ENCODE measurements at regions not wholly inside any gene's neighbourhood (a gene's known extent, or its start where the extent isn't known, plus 50 kb on each side); places are given as distances from the start of the nearest gene placed in this dataset.
A peak's percentile ranks its signal among the peaks of the same experiment; 100 is the strongest.

DNA sequence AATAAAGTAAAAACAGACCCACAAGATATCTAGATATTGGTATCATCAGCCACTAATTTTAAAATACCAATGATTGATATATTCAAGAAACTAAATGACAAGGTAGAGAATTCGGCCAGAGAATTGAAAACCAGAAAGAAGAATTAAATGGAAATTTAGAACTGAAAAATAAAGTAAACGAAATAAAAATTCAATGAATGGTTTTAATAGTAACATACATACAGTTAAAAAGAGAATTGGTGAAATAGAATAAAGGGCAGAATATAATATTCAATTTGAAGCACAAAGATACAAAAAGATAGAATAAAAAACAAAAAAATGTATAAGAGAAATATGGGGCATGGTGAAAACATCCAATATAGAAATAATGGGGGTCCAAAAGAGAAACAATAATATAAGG lies 64.0 kb upstream of the GUCA2B start:
- CTCF ChIA-PET = no interaction called here
- Histone ChIP-seq H3K9me2 (ENCODE audit: insufficient read depth) (no peaks in the 10 kb centered on the region), H3K4me1 (ENCODE audit: control insufficient read depth in 1 of 2, insufficient read depth in 2 of 2, low read length in 2 of 2) (no peaks in the 10 kb centered on the region), H3K36me3 (ENCODE audit: control insufficient read depth in 1 of 2, insufficient read depth in 2 of 2, low read length in 2 of 2) (no peaks in the 10 kb centered on the region), H3K9me3 (ENCODE audit: control insufficient read depth in 1 of 2, insufficient read depth in 1 of 2, low read depth in 1 of 2, low read length in 2 of 2) (peaks cover 0 to 5% of the 10 kb centered on the region in 2 experiments; a peak in 1 of 4 replicates), H4K20me1 (ENCODE audit: insufficient read depth) (no peaks in the 10 kb centered on the region), H3K4me3 (replicated peaks in 1 of 2; ENCODE audit: low read depth in 1 of 2, low read length in 2 of 2) (no peak overlapping the region), H3K9ac (ENCODE audit: low read length) (no peak overlapping the region), H3K4me2 (ENCODE audit: low read length) (no peak overlapping the region), H2AFZ (ENCODE audit: low read depth, low read length, poor library complexity, severe bottlenecking) (no peak overlapping the region), H3K79me2 (ENCODE audit: insufficient read depth, low read length) (no peaks in the 10 kb centered on the region), H3K27ac (ENCODE audit: low read depth, low read length) (no peak overlapping the region), H3K27me3 (ENCODE audit: insufficient read depth, low read length) (no peaks in the 10 kb centered on the region)
- POLR2A ChIA-PET = no interaction called here
- no peak for TF ChIP-seq POLR2AphosphoS5 (IDR thresholded peaks at IDR 0.05; ENCODE audit: low read depth, low read length)
- no TSS peak for BruUV-seq (replicated peaks)
- intact Hi-C loops (cut with micrococcal nuclease) = no loop called here
- no peak for DNase-seq (ENCODE audit: low read depth, low spot score)
- RAD21 ChIA-PET (ENCODE audit: low non-redundant PET in 1 of 2, low total read pairs in 2 of 2, uncharacterized antibody in 2 of 2, unreplicated experiment in 2 of 2) = no interaction called here
- ATAC-seq = no peak

DNA sequence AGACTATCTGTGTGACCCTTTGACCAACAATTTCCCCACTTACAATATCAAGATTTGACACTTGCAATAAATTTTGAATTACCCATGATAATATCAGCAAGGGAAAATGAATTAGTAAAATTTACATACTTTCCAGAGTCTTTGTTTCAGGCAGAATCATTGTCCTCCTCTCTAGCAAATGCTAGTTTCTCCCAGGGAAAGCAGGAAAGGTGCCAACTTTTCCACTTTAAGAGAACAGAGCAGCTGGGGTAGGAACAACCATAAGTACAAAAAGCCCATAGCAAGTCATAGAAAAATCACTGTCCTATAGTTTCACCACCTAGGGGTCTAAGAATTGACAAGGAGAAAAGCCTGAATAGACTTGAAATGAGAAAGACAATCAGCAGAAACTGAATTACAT lies 67.1 kb upstream of the GUCA2B start:
- intact Hi-C loops (cut with micrococcal nuclease) = no loop called here
- H2AFZ ChIP-seq (ENCODE audit: low read depth, low read length, poor library complexity, severe bottlenecking) = peak overlapping the region; percentile 25
- no peaks in the 10 kb centered on the region for H4K20me1 ChIP-seq (ENCODE audit: insufficient read depth)
- peaks cover 0 to 5% of the 10 kb centered on the region in 2 experiments; a peak in 1 of 4 replicates for H3K9me3 ChIP-seq (ENCODE audit: control insufficient read depth in 1 of 2, insufficient read depth in 1 of 2, low read depth in 1 of 2, low read length in 2 of 2)
- TF ChIP-seq FOSL1 (IDR thresholded peaks at IDR 0.05; ENCODE audit: low read depth) (no peak), SRF (IDR thresholded peaks at IDR 0.05; ENCODE audit: low read depth) (no peak), POLR2AphosphoS5 (IDR thresholded peaks at IDR 0.05; ENCODE audit: low read depth, low read length) (no peak), ZNF274 (IDR thresholded peaks at IDR 0.05; ENCODE audit: low read depth, low read length) (no peak), SIN3A (IDR thresholded peaks at IDR 0.05; ENCODE audit: low read depth) (no peak), TCF7L2 (IDR thresholded peaks at IDR 0.05; ENCODE audit: borderline replicate concordance, extremely low read depth, insufficient read depth, insufficient read length) (no peak), ZFX (IDR thresholded peaks at IDR 0.05) (no peak), EGR1 (IDR thresholded peaks at IDR 0.05; ENCODE audit: low read depth) (no peak), CBX3 (IDR thresholded peaks at IDR 0.05; ENCODE audit: low read depth) (no peak), EZH2 (IDR thresholded peaks at IDR 0.05) (no peak), JUND (IDR thresholded peaks at IDR 0.05) (no peak)
- TF ChIP-seq, protein P1, sequence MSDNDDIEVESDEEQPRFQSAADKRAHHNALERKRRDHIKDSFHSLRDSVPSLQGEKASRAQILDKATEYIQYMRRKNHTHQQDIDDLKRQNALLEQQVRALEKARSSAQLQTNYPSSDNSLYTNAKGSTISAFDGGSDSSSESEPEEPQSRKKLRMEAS (IDR thresholded peaks at IDR 0.05) = no peak
- TF ChIP-seq, protein P2, sequence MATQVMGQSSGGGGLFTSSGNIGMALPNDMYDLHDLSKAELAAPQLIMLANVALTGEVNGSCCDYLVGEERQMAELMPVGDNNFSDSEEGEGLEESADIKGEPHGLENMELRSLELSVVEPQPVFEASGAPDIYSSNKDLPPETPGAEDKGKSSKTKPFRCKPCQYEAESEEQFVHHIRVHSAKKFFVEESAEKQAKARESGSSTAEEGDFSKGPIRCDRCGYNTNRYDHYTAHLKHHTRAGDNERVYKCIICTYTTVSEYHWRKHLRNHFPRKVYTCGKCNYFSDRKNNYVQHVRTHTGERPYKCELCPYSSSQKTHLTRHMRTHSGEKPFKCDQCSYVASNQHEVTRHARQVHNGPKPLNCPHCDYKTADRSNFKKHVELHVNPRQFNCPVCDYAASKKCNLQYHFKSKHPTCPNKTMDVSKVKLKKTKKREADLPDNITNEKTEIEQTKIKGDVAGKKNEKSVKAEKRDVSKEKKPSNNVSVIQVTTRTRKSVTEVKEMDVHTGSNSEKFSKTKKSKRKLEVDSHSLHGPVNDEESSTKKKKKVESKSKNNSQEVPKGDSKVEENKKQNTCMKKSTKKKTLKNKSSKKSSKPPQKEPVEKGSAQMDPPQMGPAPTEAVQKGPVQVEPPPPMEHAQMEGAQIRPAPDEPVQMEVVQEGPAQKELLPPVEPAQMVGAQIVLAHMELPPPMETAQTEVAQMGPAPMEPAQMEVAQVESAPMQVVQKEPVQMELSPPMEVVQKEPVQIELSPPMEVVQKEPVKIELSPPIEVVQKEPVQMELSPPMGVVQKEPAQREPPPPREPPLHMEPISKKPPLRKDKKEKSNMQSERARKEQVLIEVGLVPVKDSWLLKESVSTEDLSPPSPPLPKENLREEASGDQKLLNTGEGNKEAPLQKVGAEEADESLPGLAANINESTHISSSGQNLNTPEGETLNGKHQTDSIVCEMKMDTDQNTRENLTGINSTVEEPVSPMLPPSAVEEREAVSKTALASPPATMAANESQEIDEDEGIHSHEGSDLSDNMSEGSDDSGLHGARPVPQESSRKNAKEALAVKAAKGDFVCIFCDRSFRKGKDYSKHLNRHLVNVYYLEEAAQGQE (IDR thresholded peaks at IDR 0.05; ENCODE audit: low read depth) = no peak
- TF ChIP-seq, protein P3, sequence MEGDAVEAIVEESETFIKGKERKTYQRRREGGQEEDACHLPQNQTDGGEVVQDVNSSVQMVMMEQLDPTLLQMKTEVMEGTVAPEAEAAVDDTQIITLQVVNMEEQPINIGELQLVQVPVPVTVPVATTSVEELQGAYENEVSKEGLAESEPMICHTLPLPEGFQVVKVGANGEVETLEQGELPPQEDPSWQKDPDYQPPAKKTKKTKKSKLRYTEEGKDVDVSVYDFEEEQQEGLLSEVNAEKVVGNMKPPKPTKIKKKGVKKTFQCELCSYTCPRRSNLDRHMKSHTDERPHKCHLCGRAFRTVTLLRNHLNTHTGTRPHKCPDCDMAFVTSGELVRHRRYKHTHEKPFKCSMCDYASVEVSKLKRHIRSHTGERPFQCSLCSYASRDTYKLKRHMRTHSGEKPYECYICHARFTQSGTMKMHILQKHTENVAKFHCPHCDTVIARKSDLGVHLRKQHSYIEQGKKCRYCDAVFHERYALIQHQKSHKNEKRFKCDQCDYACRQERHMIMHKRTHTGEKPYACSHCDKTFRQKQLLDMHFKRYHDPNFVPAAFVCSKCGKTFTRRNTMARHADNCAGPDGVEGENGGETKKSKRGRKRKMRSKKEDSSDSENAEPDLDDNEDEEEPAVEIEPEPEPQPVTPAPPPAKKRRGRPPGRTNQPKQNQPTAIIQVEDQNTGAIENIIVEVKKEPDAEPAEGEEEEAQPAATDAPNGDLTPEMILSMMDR (IDR thresholded peaks at IDR 0.05 in 2 of 3, conservative IDR thresholded peaks at IDR 0.05 in 1 of 3; ENCODE audit: borderline replicate concordance in 1 of 3, insufficient read depth in 1 of 3, low read depth in 2 of 3, low read length in 2 of 3) = no peak
- ChIA-PET CTCF (no interaction called here), POLR2A (no interaction called here), RAD21 (ENCODE audit: low non-redundant PET in 1 of 2, low total read pairs in 2 of 2, uncharacterized antibody in 2 of 2, unreplicated experiment in 2 of 2) (no interaction called here)
- H3K9me2 ChIP-seq (ENCODE audit: insufficient read depth) = no peaks in the 10 kb centered on the region
- no peaks in the 10 kb centered on the region for H3K27me3 ChIP-seq (ENCODE audit: insufficient read depth, low read length)
- H3K36me3 ChIP-seq (ENCODE audit: control insufficient read depth in 1 of 2, insufficient read depth in 2 of 2, low read length in 2 of 2) = no peaks in the 10 kb centered on the region
- H3K4me2 ChIP-seq (ENCODE audit: low read length) = no peak overlapping the region
- DNase-seq (ENCODE audit: low read depth, low spot score) = no peak
- H3K4me1 ChIP-seq (ENCODE audit: control insufficient read depth in 1 of 2, insufficient read depth in 2 of 2, low read length in 2 of 2) = no peaks in the 10 kb centered on the region
- H3K79me2 ChIP-seq (ENCODE audit: insufficient read depth, low read length) = no peaks in the 10 kb centered on the region
- H3K4me3 ChIP-seq (replicated peaks in 1 of 2; ENCODE audit: low read depth in 1 of 2, low read length in 2 of 2) = no peak overlapping the region
- no peak for ATAC-seq
- no TSS peak for BruUV-seq (replicated peaks)
- H3K9ac ChIP-seq (ENCODE audit: low read length) = no peak overlapping the region
- H3K27ac ChIP-seq (ENCODE audit: low read depth, low read length) = no peak overlapping the region
